ENCODE measurements at regions not wholly inside any gene's neighbourhood (a gene's known extent, or its start where the extent isn't known, plus 50 kb on each side); places are given as distances from the start of the nearest gene placed in this dataset.

GRCh38 chr3:145620486-145620885, 540.5 kb downstream of the PLOD2 start:
- TF ChIP-seq POLR2A (IDR thresholded peaks at IDR 0.05) (no peak), CTCF (IDR thresholded peaks at IDR 0.05) (no peak)
- Histone ChIP-seq H3K4me3 (no peak overlapping the region), H3K27me3 (no peaks in the 10 kb centered on the region), H3K4me1 (no peaks in the 10 kb centered on the region), H3K9me3 (no peaks in the 10 kb centered on the region), H3K36me3 (ENCODE audit: low read depth, missing control alignments) (no peaks in the 10 kb centered on the region), H3K27ac (no peak overlapping the region)
- intact Hi-C loops (cut with DNase I; ENCODE audit: low total_unique reads), result no loop called here
- DNase-seq, result no peak

- TF ChIP-seq CTCF (IDR thresholded peaks at IDR 0.05) (no peak), POLR2A (IDR thresholded peaks at IDR 0.05) (no peak)
- intact Hi-C loops (cut with DNase I; ENCODE audit: low total_unique reads), result no loop called here
- H3K27me3 ChIP-seq, result no peaks in the 10 kb centered on the region
- no peak overlapping the region for H3K27ac ChIP-seq
- no peaks in the 10 kb centered on the region for H3K4me1 ChIP-seq
- H3K9me3 ChIP-seq, result no peaks in the 10 kb centered on the region
- no peaks in the 10 kb centered on the region for H3K36me3 ChIP-seq (ENCODE audit: low read depth, missing control alignments)
- no peak overlapping the region for H3K4me3 ChIP-seq
- no peak for DNase-seq
These were observed 537.6 kb downstream of the PLOD2 start for GRCh38 chr3:145623349-145623748.

- Histone ChIP-seq H3K27ac (no peak overlapping the region), H3K4me1 (no peaks in the 10 kb centered on the region), H3K9me3 (no peaks in the 10 kb centered on the region), H3K4me3 (no peak overlapping the region), H3K27me3 (no peaks in the 10 kb centered on the region), H3K36me3 (ENCODE audit: low read depth, missing control alignments) (no peaks in the 10 kb centered on the region)
- no peak for DNase-seq
- TF ChIP-seq POLR2A (IDR thresholded peaks at IDR 0.05) (no peak), CTCF (IDR thresholded peaks at IDR 0.05) (no peak)
- intact Hi-C loops (cut with DNase I; ENCODE audit: low total_unique reads), result no loop called here
These were observed 532.8 kb downstream of the PLOD2 start for GRCh38 chr3:145628211-145628610.

GRCh38 chr3:145637105-145637504, 523.9 kb downstream of the PLOD2 start:
- Histone ChIP-seq H3K4me3 (no peak overlapping the region), H3K27ac (no peak overlapping the region), H3K27me3 (no peaks in the 10 kb centered on the region), H3K36me3 (ENCODE audit: low read depth, missing control alignments) (no peaks in the 10 kb centered on the region), H3K9me3 (no peaks in the 10 kb centered on the region), H3K4me1 (no peaks in the 10 kb centered on the region)
- WGBS, 2 donors, result 89 to 97% methylated on average over 1 of the region's 1 CpG
- DNase-seq, result no peak
- TF ChIP-seq CTCF (IDR thresholded peaks at IDR 0.05) (no peak), POLR2A (IDR thresholded peaks at IDR 0.05) (no peak)
- intact Hi-C loops (cut with DNase I; ENCODE audit: low total_unique reads), result no loop called here

GRCh38 chr3:145639003-145639606, 521.9 kb downstream of the PLOD2 start:
- H3K27me3 ChIP-seq, result no peaks in the 10 kb centered on the region
- no peaks in the 10 kb centered on the region for H3K9me3 ChIP-seq
- DNase-seq, result no peak
- H3K4me1 ChIP-seq, result no peaks in the 10 kb centered on the region
- H3K36me3 ChIP-seq (ENCODE audit: low read depth, missing control alignments), result no peaks in the 10 kb centered on the region
- TF ChIP-seq CTCF (IDR thresholded peaks at IDR 0.05), result no peak
- TF ChIP-seq POLR2A (IDR thresholded peaks at IDR 0.05), result no peak
- H3K4me3 ChIP-seq, result no peak overlapping the region
- intact Hi-C loops (cut with DNase I; ENCODE audit: low total_unique reads), result no loop called here
- H3K27ac ChIP-seq, result no peak overlapping the region
- 71% methylated on average over 4 of the region's 4 CpGs for WGBS, 2 donors
